ENCODE measurements at regions not wholly inside any gene's neighbourhood (a gene's known extent, or its start where the extent isn't known, plus 50 kb on each side); places are given as distances from the start of the nearest gene placed in this dataset.
"Not testable (repeated sequence)": the region's sequence is repeated elsewhere in the genome, so short reads cannot be mapped to it uniquely, and the experiment has no call there.

DNA sequence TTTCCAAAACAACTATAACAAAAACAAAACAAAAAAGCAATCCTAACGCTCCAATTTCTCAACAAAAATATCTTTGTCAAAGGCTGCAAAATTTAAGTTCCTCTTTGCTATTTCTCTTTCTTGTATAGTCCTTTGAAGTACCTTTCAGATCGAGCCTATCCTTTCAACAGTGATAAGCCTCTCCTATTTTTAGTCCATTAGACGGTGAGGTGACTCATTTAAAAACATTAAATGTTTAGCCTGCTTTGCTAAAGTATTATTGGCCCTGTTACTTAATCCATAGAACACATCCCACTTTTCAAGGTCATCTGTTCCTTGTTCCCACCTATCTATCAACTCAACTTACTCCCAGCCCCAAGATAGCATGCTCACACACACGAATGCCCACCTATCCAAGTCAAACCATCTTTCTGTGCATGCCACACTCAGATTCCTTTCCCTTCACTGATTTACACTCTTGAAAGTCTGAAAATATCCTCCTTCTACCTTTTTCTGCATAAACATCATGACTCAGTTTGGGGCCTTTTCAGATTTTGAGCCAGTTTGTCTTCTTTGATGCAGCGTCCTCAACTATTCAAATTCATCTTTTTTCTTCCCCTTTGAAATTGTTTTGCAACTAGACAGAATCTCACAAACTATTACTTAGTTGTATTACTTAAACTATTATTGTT lies 224.9 kb upstream of the TMEM229A start:
- DNase-seq (ENCODE audit: extremely low read depth, low read depth, low spot score), result no peak

DNA sequence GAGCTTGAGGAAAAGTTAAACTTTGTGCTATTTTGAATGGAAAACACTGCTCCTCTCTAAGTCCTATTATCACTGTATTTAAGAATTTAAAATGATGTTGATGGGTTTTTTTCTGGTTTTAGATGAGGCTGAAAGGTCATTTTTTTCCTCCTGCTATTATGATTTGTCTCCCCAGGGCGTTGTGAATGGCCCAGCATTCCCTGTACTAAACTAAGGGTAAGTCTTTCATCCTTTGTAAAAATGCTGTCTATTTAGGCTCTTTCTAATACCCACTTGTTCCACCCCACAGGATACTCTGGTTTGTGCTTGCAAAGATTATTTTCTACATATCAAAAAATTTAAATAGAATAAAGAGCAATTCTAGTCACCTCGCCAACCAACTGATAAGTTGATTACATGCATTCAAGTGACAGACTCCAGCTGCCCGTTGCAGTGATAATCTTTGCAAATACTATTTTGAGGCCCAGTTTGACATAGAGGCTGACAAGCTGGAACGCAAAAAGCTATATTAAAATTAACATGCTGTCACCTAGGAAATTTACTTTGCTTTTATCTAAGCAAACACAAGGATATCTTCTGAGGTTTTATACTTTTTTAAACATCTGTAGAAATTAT lies 222.3 kb upstream of the TMEM229A start:
- no peak for DNase-seq (ENCODE audit: extremely low read depth, low read depth, low spot score)

- no peak for DNase-seq (ENCODE audit: extremely low read depth, low read depth, low spot score)
Measured at GRCh38 chr7:124254396-124254795, 221.5 kb upstream of the TMEM229A start.

GRCh38 chr7:124251636-124252035 lies 218.8 kb upstream of the TMEM229A start:
- no peak for DNase-seq (ENCODE audit: extremely low read depth, low read depth, low spot score)

- no peak for DNase-seq (ENCODE audit: extremely low read depth, low read depth, low spot score)
Measured at GRCh38 chr7:124250297-124251034, 217.6 kb upstream of the TMEM229A start.

DNA sequence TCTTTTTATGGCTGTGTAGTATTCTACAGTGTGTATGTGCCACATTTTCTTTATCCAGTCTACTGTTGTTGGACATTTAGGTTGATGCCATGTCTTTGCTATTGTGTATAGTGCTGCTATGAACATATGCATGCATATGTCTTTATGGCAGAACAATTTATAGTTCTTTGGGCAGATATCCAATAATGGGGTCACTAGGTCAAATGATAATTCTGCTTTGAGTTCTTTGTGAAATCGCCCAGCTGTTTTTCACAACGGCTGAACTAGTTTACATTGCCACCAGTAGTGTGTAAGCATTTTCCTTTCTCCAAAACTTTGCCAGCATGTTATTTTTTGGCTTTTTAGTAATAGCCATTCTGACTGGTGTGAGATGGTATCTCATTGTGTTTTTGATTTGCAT lies 214.8 kb upstream of the TMEM229A start:
- DNase-seq (ENCODE audit: extremely low read depth, low read depth, low spot score), result no peak

DNA sequence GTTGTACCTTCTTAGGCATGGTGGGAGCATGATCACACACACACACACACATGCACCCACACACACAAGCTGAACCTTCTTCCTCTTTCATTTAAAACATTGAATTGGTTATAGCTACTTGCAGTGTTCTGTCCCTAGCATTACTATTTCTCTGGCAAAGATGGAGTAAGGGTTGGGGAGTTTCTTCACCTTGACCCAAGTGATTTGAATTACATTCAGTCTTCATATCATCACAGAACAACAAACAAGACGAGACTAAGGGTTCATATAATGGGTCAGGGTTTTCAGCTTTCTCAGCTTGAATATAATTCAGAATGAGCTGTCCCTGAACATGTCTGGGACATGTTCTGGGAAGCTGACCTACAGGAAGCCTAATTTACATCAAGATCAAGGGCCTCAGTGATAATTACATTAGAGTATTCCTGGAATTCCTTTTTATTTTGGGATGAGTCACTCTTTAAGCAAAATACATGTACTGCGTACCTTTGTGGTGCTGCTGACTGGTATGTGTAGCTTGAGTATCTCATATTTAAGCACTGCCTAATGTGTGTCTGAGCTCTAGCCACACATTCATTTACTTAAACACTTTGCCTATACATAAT lies 213.5 kb upstream of the TMEM229A start:
- no peak for DNase-seq (ENCODE audit: extremely low read depth, low read depth, low spot score)

- not testable (repeated sequence) for DNase-seq (ENCODE audit: extremely low read depth, low read depth, low spot score)
Measured at GRCh38 chr7:124244469-124244868, 211.6 kb upstream of the TMEM229A start.

DNA sequence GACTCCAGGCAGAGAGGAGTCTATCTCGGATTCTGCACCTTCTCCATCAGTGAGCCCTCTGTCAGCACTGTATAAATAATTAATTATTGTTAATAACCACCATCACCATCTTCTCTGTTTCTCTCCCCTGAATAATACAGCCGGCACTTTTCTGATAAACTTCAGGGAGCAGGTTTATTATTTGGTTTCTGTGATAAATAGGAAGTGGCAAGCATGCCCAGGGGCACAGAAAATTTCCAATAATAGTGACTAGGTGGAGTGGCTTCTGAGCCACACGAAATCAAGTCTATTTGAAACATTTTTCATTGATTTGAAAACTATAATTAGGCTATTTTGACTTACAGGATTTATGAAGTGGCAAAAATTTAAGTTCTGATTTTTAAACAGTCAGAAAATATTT lies 186.8 kb upstream of the TMEM229A start:
- DNase-seq (ENCODE audit: extremely low read depth, low read depth, low spot score), result no peak

GRCh38 chr7:124208642-124209041 lies 175.8 kb upstream of the TMEM229A start:
- DNase-seq (ENCODE audit: extremely low read depth, low read depth, low spot score), result no peak

- no peak for DNase-seq (ENCODE audit: extremely low read depth, low read depth, low spot score)
Measured at GRCh38 chr7:124208173-124208572, 175.3 kb upstream of the TMEM229A start.

DNA sequence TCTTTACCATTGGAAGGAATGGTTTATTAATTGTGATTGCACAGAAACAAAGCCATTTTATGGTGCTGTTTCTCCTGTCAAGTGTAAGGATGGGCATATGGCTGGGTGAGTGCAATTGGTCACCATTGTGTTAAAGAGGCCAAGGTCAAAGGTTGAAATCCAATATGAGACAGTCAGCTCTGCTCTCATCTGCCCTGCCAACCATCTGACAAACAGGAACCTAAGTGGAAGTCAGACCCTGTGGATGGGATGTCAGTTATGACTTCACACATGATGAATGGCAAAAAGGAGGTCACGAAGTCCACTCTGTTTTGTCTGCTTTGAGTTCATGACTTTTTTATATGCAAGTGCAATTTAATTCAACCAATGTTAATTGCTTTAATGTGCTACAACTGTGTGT lies 172.7 kb upstream of the TMEM229A start:
- DNase-seq (ENCODE audit: extremely low read depth, low read depth, low spot score), result no peak

- no peak for DNase-seq (ENCODE audit: extremely low read depth, low read depth, low spot score)
Measured at GRCh38 chr7:124202546-124202945, 169.7 kb upstream of the TMEM229A start.

DNA sequence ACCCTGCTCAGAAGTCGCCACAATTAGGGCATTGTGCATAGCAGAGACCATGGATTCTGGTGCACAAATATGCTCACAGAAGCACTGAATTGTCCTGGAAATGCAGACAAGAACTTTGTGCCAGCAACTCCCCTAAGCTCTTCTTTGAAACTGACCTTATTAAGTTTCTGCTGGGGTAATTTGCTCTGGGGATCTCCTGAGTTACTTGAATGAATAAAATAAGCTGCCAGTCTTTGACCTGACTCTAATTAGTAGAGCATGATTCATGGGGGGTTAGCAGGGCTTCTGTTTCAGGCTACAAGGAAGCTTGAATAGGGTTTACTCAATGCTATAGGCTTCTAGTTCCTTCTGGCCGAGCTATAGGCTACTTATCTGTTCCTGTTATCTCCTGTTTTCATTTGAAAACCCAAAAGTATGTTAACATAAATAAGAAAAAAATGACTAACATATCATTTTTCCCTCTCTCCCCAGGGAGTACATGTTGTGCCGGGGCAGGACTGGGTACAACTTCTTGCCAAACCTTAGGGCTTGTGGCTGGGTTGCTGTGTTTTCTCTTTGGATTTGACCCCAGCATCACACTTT lies 169.0 kb upstream of the TMEM229A start:
- DNase-seq (ENCODE audit: extremely low read depth, low read depth, low spot score), result no peak

GRCh38 chr7:124196519-124196918 lies 163.7 kb upstream of the TMEM229A start:
- no peak for DNase-seq (ENCODE audit: extremely low read depth, low read depth, low spot score)

DNA sequence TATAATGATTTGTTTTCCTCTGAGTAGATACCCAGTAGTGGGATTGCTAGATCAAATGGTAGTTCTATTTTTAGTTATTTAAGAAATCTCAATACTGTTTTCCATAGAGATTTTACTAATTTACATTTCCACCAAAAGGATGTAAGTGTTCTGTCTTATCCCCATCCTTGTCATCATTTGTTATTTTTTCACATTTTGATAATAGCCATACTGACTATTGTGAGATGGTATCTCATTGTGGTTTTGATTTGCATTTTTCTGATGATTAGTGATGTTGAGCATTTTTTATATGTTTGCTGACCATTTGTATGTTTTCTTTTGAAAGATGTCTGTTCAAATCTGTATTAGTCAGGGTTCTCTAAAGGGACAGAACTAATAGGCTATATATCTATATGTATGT lies 160.0 kb upstream of the TMEM229A start:
- DNase-seq (ENCODE audit: extremely low read depth, low read depth, low spot score), result no peak

GRCh38 chr7:124191713-124192112 lies 158.8 kb upstream of the TMEM229A start:
- DNase-seq (ENCODE audit: extremely low read depth, low read depth, low spot score), result no peak

DNA sequence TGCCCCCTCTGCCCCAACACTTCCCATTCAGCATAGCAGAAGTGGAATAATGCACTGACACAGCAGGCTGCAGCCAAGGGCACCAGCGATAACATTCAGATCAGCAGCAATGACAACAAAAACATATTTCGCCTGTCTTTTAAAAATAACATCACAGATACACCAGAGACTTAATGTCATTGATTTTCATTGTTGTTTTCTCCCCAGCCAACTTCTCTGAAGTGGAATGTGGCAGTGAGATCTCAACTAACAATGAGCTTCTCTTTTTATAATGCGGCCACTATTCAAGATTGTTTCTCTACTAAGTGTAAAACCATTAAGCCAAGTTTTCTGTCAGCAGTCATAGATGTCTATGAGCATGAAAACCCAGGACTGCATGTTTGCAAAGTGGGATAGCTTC lies 158.2 kb upstream of the TMEM229A start:
- no peak for DNase-seq (ENCODE audit: extremely low read depth, low read depth, low spot score)

- no peak for DNase-seq (ENCODE audit: extremely low read depth, low read depth, low spot score)
Measured at GRCh38 chr7:124188576-124188975, 155.7 kb upstream of the TMEM229A start.

- no peak for DNase-seq (ENCODE audit: extremely low read depth, low read depth, low spot score)
Measured at GRCh38 chr7:124187962-124188361, 155.1 kb upstream of the TMEM229A start.

DNA sequence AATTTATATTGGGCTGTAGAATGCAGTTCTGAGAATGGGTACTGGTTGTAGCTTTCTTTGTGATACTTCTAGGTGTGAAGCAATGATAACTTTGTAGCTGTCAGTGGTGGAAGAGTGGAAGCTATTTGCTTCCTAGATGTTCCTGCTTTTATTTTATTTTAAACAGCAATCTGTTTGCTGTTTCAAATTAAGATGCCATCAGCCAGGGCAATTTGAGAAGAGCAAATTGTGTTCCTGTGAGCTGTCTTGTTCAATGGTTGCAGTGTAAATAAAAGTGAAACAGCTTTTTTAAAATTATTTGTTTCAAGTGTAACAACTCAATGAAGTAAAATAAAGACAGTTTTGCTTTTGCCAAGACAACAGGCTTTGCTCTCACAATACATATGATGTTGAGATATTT lies 150.8 kb upstream of the TMEM229A start:
- no peak for DNase-seq (ENCODE audit: extremely low read depth, low read depth, low spot score)
